ENCODE measurements at regions not wholly inside any gene's neighbourhood (a gene's known extent, or its start where the extent isn't known, plus 50 kb on each side); places are given as distances from the start of the nearest gene placed in this dataset.

DNA sequence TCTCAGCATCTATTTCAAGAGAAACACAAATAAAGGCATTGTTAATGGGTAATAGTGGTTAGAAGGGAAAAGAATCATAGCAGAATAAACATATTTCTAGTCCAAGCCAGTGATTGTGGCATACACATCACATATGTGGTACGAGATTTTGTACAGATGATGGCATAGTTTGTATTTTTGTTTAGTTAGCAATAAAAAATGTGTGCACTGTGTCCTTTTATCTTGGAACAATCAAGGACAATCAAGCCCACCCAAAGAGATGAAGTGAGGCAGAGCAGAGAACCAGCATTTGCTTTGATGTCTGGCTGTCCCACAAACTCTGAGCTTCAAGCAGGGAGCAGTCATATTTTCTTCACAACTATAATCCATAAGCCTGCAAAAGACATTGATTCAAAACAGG is 256.5 kb upstream of the CHD6 start:
- Histone ChIP-seq H3K36me3 (no peaks in the 10 kb centered on the region), H3K4me3 (no peak overlapping the region), H3K4me1 (no peaks in the 10 kb centered on the region), H3K27ac (no peak overlapping the region), H3K27me3 (no peaks in the 10 kb centered on the region), H3K9me3 (no peaks in the 10 kb centered on the region)
- TF ChIP-seq EP300 (IDR thresholded peaks at IDR 0.05), result no peak
- no peak for TF ChIP-seq POLR2AphosphoS5 (IDR thresholded peaks at IDR 0.05)
- no peak for TF ChIP-seq POLR2A (IDR thresholded peaks at IDR 0.05)
- no peak for TF ChIP-seq CTCF (IDR thresholded peaks at IDR 0.05)
- intact Hi-C loops (cut with DNase I), result no loop called here
- no peak for DNase-seq
- WGBS, 2 donors, result 27 to 66% methylated on average over 1 of the region's 1 CpG

DNA sequence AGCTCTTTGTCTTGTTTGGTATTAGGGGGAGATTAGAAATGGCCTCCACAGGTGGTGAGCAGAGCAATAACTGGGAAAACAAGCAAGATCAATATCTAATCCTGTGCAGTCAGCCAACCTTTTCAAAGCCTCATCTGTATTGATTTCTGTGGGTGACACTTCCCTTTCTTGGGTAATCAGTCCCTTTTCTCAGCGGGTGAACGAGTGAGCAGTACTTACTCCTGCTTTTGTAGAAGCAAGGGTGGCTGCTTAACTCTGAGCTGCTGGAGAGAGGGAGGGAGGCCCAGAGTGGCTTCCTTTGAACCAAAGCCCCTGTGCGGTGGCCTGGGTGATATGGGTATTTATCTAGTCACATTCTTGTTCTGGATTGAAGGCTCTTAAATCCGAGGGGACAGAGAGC is 254.8 kb upstream of the CHD6 start:
- no peak overlapping the region for H3K4me3 ChIP-seq
- H3K4me1 ChIP-seq, result no peaks in the 10 kb centered on the region
- TF ChIP-seq POLR2A (IDR thresholded peaks at IDR 0.05) (no peak), POLR2AphosphoS5 (IDR thresholded peaks at IDR 0.05) (no peak), EP300 (IDR thresholded peaks at IDR 0.05) (no peak), CTCF (IDR thresholded peaks at IDR 0.05) (no peak)
- H3K27ac ChIP-seq, result no peak overlapping the region
- intact Hi-C loops (cut with DNase I), result no loop called here
- H3K9me3 ChIP-seq, result no peaks in the 10 kb centered on the region
- no peak for DNase-seq
- no peaks in the 10 kb centered on the region for H3K36me3 ChIP-seq
- no peaks in the 10 kb centered on the region for H3K27me3 ChIP-seq
- WGBS, 2 donors, result 36 to 66% methylated on average over 4 of the region's 4 CpGs

GRCh38 chr20:41870869-41871462 is 252.8 kb upstream of the CHD6 start:
- WGBS, 2 donors, result 50 to 71% methylated on average over 3 of the region's 3 CpGs
- DNase-seq, result no peak

GRCh38 chr20:41869261-41869660 is 251.1 kb upstream of the CHD6 start:
- no peak overlapping the region for H3K27ac ChIP-seq
- TF ChIP-seq POLR2A (IDR thresholded peaks at IDR 0.05) (no peak), CTCF (IDR thresholded peaks at IDR 0.05) (no peak), EP300 (IDR thresholded peaks at IDR 0.05) (no peak), POLR2AphosphoS5 (IDR thresholded peaks at IDR 0.05) (no peak)
- 52 to 57% methylated on average over 2 of the region's 2 CpGs for WGBS, 2 donors
- no peaks in the 10 kb centered on the region for H3K27me3 ChIP-seq
- no peaks in the 10 kb centered on the region for H3K9me3 ChIP-seq
- intact Hi-C loops (cut with DNase I), result no loop called here
- no peaks in the 10 kb centered on the region for H3K4me1 ChIP-seq
- DNase-seq, result no peak
- H3K36me3 ChIP-seq, result no peaks in the 10 kb centered on the region
- no peak overlapping the region for H3K4me3 ChIP-seq

More at GRCh38 chr20:41870869-41871462, 252.8 kb upstream of the CHD6 start:
- Histone ChIP-seq H3K9me3 (no peaks in the 10 kb centered on the region), H3K27ac (no peak overlapping the region), H3K36me3 (no peaks in the 10 kb centered on the region), H3K4me3 (no peak overlapping the region), H3K4me1 (no peaks in the 10 kb centered on the region), H3K27me3 (no peaks in the 10 kb centered on the region)
- intact Hi-C loops (cut with DNase I), result no loop called here
- TF ChIP-seq POLR2A (IDR thresholded peaks at IDR 0.05), result no peak
- no peak for TF ChIP-seq EP300 (IDR thresholded peaks at IDR 0.05)
- no peak for TF ChIP-seq POLR2AphosphoS5 (IDR thresholded peaks at IDR 0.05)
- TF ChIP-seq CTCF (IDR thresholded peaks at IDR 0.05), result no peak

GRCh38 chr20:41865938-41866337 is 247.8 kb upstream of the CHD6 start:
- no peak for DNase-seq
- TF ChIP-seq POLR2A (IDR thresholded peaks at IDR 0.05) (no peak), EP300 (IDR thresholded peaks at IDR 0.05) (no peak), CTCF (IDR thresholded peaks at IDR 0.05) (no peak), POLR2AphosphoS5 (IDR thresholded peaks at IDR 0.05) (no peak)
- H3K27me3 ChIP-seq, result no peaks in the 10 kb centered on the region
- H3K4me1 ChIP-seq, result no peaks in the 10 kb centered on the region
- intact Hi-C loops (cut with DNase I), result no loop called here
- no peaks in the 10 kb centered on the region for H3K36me3 ChIP-seq
- H3K4me3 ChIP-seq, result no peak overlapping the region
- no peaks in the 10 kb centered on the region for H3K9me3 ChIP-seq
- 72 to 84% methylated on average over 3 of the region's 3 CpGs for WGBS, 2 donors
- H3K27ac ChIP-seq, result no peak overlapping the region
